ENCODE measurements at regions not wholly inside any gene's neighbourhood (a gene's known extent, or its start where the extent isn't known, plus 50 kb on each side); places are given as distances from the start of the nearest gene placed in this dataset.
"Not testable (repeated sequence)": the region's sequence is repeated elsewhere in the genome, so short reads cannot be mapped to it uniquely, and the experiment has no call there.

DNA sequence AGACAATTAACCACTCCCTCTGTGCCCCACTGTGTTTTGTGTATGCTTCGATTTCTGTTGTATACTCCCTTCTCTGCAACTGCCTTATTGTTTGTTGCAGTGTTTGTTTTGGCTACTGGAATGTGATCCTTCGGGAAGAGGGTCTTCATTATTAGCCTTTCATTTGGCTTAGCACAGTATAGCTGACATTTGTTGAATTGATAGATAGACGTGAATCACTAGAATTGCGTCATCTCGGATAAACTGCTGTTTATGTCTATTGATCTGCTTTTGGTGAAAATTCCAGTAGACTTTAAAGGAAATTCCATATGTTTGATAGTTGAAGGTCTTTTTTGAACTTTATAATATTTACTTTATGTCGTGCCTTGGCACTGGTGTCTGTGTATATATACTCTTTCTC lies 189.9 kb upstream of the EYA4 start:
- DNase-seq (ENCODE audit: low read depth), result no peak

DNA sequence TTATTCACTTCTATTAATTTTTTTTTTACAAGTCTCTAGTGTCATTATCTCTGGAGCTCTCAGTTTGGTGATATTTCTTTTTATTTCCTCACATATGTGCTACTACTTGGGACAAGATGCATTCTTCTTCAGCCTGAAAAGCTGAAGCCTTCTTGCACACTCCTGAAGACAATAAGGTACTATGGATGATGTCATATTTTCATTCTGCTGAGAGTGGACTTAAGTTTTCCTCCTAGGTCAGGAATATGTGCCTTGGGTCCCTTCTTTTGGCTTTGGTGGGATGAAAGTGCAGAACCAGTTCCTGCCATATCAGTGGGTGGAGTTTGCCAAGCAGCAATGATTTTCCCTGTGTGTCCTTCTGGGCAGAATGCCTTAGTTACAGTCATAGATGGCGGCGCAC lies 188.7 kb upstream of the EYA4 start:
- DNase-seq (ENCODE audit: low read depth), result no peak

DNA sequence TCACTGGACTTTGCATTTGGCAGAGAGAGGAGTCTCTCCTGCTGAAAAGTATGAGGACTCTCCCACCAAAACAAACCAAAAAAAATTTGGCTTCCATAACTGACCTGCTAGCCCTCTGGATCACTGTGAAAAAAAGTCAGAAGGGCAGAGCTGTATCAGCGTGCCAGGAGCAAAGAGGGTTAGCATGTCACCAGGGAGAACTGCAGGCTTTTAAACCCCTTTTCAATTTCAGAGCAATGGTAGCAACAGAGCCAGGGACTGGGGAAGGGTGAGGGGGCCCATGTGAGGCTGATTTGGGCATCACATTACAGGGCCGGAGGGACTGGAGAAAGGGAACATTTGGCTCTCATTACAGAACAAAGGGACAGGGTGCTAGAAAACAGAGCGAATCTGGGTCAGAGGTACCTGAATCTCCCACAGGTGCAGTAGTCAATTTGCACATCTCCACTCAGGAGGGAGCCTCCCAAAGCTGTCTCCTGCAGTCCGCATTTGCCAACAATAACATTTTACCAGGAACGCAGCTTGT lies 185.7 kb upstream of the EYA4 start:
- no peak for DNase-seq (ENCODE audit: low read depth)

DNA sequence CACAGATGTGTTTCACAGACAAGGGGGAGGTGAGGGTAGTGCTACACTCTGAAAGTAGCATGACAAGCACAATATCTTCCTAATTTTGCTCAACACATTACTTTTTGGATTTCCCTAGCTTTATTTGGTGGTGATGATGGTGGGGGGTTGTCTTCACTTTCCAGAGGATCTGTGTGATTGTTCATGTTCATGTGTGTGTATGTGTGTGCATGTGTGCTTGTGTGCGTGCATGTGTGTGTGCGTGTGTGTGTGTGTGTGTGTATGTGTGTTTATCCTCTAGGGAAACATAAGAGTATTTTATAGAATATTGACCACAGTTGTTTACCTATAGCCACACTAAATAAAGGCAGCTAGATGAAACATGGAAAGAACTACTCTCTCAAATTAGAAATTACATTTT lies 183.8 kb upstream of the EYA4 start:
- DNase-seq (ENCODE audit: low read depth), result no peak

DNA sequence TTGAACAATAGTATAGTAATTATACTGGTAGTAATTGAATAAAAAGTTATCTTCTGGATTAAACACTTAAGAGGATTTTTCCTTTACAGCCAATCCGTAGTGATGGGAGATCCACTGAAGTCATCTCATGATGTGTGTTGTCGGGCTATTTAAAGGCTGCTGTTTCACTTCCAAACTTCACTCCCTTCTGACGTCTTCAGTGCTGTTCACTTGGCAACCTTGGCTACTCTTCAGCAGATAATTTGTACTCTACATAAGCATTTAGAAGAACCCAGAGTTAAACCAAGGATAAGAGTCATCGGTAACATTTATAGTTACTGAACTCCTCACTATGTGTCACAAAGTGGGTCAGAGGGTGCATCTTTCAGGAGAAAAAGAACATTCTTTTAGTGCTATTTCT lies 179.1 kb upstream of the EYA4 start:
- DNase-seq (ENCODE audit: low read depth), result no peak

DNA sequence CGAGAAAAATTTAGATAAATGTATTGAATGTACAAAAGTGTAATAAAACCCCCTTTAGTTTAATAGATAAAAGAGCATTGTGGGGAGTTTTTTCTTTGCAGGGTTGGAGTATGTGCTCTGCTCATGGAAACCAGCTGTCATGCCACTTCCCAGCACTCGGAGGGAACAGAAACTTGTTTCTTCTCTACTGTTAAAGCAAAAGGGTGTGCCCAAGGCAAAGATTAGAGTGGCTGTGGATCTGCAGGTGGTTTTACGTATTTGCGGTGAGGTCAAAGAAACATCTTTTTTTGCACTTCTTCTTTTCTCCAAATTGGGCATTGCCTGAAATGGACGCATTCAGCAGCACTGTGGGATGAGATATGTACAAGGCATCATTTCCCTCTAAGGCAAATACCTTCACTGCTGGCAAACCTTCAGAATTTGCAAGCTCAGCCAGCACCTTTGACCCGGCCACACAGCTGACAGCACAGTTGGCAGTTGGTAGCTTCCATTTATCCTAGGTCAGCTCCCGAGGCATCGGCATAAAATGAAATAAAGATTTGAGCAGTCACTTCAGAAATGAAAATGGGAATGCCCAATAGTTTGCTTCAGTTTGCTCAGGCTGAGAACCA lies 178.4 kb upstream of the EYA4 start:
- DNase-seq (ENCODE audit: low read depth), result no peak

DNA sequence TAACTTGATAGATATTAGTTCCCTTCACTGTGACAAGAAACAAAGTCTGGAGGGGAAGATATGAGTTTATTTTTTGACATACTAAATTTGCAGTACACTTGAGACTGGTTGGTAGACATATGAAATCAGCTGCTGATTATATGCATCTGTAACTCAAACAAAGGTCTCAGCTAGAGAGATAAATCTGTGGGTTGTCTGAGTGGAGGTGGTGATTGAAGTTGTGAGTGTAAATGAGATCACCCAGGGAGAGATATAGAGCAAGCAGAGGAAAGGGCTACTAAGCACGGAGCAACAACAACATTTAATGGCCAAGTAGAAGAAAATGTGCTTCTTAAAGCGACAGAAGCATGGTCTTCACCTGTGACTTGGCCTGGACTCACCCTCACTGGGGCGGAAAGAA lies 173.2 kb upstream of the EYA4 start:
- no peak for DNase-seq (ENCODE audit: low read depth)

DNA sequence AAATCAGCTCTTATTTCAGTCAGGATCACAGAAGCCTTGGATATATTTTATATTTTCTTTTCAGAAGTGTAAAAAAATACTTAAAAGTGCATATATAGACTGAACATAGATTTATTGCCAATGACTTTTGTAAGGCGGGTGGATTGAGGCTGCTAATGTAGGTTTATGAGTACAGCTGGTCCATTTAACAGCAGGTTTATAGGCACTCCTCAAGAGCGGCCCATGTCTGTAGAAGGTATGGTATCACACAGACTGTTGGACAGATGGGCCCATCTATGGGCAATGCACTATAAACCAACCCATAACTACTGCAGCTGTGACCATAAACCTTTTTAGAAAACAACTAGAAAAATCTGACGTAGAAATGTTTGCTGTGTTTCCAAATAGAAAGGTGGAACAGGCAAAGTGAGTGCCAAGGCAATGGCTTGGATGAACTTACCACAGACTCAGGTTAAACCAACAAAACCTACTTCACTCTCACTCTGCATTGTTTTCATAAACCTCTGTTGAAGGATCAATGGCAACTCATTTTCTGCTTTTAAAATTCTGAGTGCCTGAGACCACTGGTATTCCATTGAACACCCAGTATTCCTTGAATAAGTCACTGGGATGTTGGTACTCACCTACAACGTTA lies 170.6 kb upstream of the EYA4 start:
- no peak for DNase-seq (ENCODE audit: low read depth)

DNA sequence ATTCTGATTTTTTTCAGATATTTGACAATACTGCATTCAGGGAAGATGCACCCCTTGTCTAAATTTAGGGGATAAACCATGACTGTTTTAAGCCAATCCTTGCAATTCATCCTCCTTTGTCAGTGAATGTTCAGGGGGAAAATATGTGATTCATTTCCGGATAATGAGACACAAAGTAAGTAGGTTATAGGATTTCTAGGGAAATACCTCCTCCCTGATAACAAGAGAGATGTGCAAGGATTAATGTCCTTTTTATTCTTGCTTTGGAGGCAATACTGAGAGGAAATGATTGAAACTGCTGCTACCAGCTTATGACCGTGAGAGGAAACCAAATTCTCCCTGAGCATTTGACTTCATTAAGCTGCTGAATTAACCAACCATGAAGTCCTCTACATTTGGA lies 161.3 kb upstream of the EYA4 start:
- no peak for DNase-seq (ENCODE audit: low read depth)

DNA sequence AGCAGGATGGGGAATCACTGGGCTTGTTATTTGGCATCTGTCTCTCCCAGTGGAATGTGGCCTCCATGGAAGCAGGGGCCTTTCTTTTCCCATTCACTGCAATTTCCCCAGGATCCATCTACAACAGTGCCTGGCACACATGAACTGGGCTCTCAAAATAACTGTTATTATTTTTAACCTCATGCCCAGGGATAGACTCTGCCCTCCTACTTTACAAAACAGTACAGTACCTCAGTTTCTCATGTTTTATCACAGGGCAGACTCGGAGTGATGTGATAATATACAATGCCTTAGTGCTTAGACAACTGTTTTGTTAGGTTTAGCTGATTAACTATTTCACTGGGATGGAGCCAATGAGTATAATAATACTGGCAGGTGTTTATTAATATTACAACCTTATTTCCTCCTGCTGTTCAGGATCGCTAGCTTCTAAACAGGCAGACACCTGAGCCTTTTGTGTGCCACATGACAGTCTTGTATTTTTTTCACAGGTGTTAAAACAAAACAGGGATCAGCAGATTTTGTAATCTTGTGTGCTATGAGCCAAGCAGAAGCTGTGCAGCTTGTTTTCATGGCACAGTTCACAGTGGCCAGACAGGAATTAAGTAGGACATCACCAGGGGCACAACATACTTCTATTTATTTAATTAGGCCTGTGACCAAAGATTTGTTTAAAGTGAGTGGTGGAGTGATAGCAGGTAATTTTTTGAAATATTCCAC lies 157.7 kb upstream of the EYA4 start:
- DNase-seq (ENCODE audit: low read depth), result no peak

DNA sequence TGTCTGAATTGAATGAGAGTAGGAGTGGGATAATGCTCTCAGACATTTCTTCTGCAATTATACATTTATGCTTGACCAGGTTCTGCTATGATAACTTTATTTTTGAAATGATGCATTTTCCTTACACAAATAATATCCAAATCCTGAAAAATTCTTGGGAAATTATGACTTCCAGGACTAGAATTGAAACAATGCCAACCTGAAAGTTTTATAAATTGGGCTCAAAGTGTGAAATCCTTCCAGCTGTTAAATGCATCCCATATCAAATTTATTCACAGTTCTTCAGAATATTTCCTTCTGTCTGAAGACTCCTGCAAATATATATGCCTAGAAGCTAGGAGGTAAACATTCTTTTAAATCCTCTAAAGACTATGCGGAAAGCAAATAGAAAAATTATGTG lies 155.7 kb upstream of the EYA4 start:
- no peak for DNase-seq (ENCODE audit: low read depth)

DNA sequence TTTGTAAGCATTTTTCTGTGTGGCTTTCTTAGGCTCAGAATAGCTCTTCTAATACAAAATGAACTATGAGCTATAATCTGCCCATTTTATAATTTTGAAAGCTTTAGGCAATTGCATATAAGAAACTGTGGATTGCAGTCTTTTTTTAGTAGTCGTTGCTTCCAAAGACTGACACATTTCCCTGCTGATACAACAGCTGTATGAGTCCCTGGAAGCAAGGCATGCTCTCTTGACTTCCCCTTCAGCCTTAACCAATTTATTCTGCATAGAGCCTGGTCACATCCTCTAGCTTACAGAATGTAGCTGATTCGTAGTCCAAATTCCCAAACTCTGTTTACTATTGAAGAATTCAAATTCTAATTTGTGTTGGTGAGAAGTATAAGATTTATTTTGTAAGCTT lies 155.3 kb upstream of the EYA4 start:
- no peak for DNase-seq (ENCODE audit: low read depth)

DNA sequence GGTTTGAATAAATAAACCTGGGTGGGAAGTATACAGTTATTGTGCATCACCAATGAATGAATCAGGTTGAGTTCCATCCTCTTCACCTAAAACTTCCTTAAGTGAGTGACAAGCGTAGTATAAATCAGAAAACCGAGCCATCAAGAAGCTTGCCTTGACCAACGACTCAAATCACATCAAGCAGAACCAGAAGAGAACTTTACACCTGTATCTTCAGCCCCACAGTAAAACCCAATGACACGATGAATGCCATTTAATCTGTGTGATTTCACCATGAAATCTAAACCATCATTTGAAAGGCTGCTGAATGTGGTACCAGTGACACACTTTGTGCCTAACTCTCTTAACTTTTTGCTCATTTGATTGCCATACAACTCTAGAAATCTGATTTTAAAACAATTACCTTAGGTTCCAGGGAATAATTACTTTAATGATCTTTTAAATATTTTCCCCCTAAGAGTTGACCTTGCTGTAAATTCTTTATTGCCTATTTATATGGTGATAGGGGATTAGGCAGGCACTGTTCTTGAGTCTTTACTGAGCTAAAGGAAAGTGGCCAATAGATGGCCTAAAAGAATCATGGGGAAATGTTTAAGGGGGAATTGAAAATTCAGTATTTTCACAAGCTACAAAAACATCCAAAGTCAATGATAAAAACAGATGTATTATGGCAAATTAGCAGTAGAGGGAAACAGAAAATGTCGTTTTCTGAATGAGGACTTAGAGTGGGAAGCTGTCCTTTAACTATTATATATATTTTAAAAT lies 152.0 kb upstream of the EYA4 start:
- no peak for DNase-seq (ENCODE audit: low read depth)

DNA sequence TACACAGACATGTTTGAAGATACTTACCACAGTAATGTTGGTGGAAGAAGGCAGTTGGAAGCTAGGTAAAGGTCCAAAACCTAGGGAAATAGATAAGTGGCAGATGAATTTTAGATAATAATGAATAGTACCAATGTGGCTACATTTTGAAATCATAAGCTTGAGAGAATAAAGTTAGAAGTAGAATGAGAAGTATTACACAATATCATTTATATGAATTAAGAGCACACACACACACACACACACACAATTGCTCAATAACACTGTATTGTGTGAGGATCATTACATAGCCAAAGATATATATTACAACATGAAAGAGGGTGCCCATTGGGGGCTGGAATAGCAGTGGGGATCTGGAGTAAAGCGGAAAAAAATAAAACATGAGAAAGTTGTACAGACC lies 149.0 kb upstream of the EYA4 start:
- DNase-seq (ENCODE audit: low read depth), result no peak

DNA sequence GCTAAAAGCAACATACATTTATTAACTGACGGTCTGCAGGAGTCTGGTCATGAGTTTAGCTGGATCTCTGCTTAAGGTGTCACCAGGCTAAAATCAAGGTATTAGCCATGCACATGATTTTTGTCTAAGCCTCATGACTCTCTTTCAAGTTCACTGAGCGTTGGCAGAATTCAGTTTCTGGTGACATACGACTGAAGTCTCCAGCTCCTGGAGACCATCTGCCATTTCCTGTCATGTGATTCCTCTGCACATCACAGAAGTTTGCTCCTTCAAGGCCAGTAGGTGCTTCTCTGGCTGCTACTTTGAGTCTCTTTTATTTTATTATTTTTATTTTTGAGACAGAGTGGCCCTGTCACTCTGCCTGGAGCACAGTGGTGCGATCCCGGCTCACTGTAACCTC lies 148.4 kb upstream of the EYA4 start:
- no peak for DNase-seq (ENCODE audit: low read depth)

DNA sequence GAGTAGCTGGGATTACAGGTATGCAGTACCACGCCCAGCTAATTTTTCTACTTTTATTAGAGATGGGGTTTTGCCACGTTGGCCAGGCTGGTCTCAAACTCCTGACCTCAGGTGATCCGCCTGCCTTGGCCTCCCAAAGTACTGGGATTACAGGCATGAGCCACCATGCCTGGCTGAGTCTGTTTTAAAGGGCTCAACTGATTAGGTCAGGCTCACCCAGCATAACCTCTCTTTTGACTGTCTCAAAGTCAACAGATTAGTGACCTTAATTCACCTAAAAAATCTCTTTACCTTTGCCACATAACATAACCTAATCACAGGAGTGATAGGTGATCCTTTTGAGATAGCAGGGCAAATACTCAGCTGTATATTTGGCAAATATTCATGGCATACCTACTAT lies 147.9 kb upstream of the EYA4 start:
- DNase-seq (ENCODE audit: low read depth), result not testable (repeated sequence)

DNA sequence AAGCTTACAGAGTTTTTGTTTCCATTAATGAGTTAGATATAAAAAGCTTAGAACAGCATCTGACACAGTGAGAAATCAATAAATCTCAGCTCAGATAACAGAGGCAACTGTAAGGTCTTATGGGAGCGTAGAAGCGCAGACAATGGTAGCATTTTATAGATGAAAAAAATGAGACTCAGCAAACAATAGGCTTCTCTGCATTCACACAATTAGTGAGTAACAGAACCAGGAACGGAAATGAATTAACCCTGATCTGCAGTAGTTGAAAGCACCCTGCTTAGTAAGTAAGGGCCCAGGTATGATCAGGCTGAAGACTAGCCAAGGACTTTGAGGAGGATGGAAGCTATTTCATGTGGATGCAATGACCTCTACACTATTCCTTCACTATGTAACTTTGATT lies 147.2 kb upstream of the EYA4 start:
- DNase-seq (ENCODE audit: low read depth), result no peak

DNA sequence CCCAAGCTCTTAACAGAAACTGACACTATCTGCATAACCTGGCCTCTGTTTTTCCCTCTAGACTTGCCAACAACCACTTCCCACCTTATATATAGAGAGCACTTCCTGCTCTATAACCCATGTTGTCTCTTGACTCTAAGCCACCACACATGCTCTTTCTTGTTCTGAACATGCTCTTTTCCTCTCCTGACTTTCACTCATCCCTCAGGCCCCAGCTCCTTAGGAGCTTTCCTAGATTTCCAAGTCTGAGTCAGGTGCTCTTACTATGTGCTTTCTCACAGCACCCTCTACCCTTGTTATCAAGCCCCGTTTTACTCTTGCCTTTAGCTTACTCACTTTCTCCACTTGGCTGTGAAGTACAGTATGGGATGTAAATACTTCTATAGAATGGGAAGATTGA lies 143.9 kb upstream of the EYA4 start:
- DNase-seq (ENCODE audit: low read depth), result no peak

DNA sequence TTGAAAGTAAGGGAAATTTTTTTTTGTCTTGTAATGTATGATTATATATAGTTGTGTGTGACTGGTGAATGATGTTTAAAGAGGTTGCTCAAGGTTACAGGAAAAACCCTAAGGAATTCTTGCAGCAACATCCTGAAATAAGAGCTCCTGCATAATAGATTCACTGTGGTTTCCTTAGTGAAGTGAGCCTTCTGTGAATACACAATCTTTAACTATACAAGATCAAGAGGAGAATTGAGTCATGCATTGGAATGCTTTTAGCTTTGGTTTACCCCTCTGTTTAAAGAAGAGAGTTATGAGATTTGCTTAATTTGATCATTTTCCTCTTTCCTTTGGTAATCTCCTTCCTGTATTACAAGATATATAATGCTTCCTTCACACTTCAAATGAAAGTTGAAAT lies 141.6 kb upstream of the EYA4 start:
- DNase-seq (ENCODE audit: low read depth), result no peak

DNA sequence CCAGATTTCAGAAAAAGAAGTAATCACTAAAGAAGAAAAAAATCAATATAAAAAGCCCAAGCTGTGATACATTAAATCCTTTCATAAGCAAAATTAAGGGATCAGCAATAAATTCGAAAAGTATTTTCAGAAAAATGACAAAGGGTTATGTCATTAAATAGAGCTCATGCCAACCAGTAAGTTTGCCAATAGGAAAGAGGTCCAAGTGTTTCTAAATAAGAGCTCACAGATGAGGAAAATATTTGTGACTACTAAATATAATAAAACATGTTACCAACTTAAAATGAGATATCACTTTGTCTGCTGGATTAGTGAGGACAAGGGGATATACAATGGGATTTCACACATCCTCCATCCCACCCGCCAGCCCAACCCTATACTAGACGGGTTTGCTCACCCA lies 140.3 kb upstream of the EYA4 start:
- DNase-seq (ENCODE audit: low read depth), result no peak

DNA sequence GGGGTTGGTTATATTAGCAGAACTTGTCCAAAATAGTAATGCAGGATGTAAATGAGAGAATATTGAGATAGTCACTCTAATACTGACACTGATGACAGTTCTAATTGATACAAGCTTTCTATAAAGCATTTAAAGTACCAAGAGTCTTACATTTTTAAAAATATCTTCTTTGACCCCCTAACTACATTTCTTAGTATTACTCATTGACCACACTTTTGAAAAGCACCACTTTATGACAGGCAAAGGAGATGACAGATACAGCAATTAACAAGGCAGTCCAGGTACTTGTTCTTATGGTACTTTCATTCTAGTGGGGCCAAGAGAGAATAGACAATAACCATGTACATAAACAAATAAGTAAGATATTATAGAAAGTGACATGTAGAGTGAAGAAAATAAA lies 139.4 kb upstream of the EYA4 start:
- no peak for DNase-seq (ENCODE audit: low read depth)

DNA sequence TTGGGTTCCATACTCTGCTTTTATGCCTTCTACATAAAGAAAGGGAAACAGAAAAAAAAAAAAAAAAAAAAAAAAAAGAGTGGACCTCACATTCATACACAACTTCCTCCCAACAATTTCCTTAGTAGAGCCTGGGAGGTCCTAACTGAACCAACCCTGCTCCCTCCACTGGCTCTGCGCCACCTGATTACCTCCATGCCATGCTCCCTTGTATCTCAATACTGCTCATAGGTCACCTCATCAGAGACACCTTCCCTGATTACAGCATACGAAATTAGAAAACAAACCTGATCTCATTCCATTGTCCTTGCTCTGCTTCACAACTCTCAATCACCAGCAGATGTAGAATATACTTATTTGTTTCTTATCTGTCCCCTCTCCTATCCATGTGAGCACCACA lies 134.2 kb upstream of the EYA4 start:
- no peak for DNase-seq (ENCODE audit: low read depth)

DNA sequence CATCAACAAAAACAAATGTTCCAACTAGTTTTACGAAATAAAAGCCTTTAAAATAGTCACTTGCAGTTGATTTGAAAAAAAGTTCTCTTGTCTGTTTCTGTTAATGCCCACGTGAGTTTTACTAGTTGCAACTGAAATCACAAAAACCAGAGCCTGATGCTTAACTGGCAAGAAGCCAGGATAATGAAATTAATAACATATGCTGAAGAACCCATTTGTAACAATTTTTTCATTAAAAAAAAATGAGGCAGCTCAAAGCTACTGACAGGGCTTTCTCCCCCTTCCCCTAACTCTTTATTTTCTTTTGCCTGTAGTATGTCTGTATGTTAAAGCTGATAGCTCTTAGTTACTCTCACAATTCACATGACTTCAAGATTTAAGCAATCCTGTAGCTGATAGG lies 132.7 kb upstream of the EYA4 start:
- no peak for DNase-seq (ENCODE audit: low read depth)

All from stimulated activated CD8-positive, alpha-beta memory T cell treated with anti-CD3 and anti-CD28 coated beads, Interleukin-15, amount 100 ng/mL, for 24 hours (primary cell).